Activated CD4-positive, alpha-beta T cell treated with anti-CD3 and anti-CD28 coated beads, Interleukin-2, amount 10 ng/mL, durations not matched to agents 7 days and 5 days (primary cell): ENCODE measurements at regions not wholly inside any gene's neighbourhood (a gene's known extent, or its start where the extent isn't known, plus 50 kb on each side); places are given as distances from the start of the nearest gene placed in this dataset.

Experiments used
- CTCF ChIA-PET: fragments of 350-600 bp; sonication (Branson Sonifier 250); formaldehyde crosslinking; loops from one replicate; lab custom pipeline; 2021; ENCODE audit warnings: antibody characterized with exemption; lab: Charles Lee
- POLR2A ChIA-PET: fragments of 350-600 bp; sonication (Branson Sonifier 250); formaldehyde crosslinking; loops from one replicate; lab custom pipeline; 2021; ENCODE audit warnings: antibody characterized with exemption; lab: Charles Lee
- DNase-seq: peaks from one replicate; pipeline ENCODE4 v3.0.0-alpha.2; 2020
- H3K27ac Mint-ChIP-seq: one replicate; pipeline ENCODE4 v1.8.0; 2021; ENCODE audit warnings: mild to moderate bottlenecking, moderate library complexity, mixed read lengths
- H3K27me3 Mint-ChIP-seq: one replicate; pipeline ENCODE4 v1.8.0; 2021; ENCODE audit warnings: mixed read lengths
- H3K36me3 Mint-ChIP-seq: one replicate; pipeline ENCODE4 v1.8.0; 2021; ENCODE audit warnings: low read depth, mixed read lengths
- H3K4me1 Mint-ChIP-seq: one replicate; pipeline ENCODE4 v1.8.0; 2021; ENCODE audit warnings: mixed read lengths
- H3K4me3 Mint-ChIP-seq: one replicate; pipeline ENCODE4 v1.8.0; 2021; ENCODE audit warnings: mild to moderate bottlenecking, moderate library complexity, mixed read lengths
- H3K9me3 Mint-ChIP-seq: one replicate; pipeline ENCODE4 v1.8.0; 2021; ENCODE audit warnings: mixed read lengths

GRCh38 chr11:91433284-91434010, 791.2 kb upstream of the FAT3 start:
- H3K9me3 Mint-ChIP-seq = peaks cover 6% of the 10 kb centered on the region
- H3K27me3 Mint-ChIP-seq = no peaks in the 10 kb centered on the region
- CTCF ChIA-PET = no interaction called here
- DNase-seq = no peak
- H3K4me1 Mint-ChIP-seq = no peaks in the 10 kb centered on the region
- POLR2A ChIA-PET = no interaction called here
- H3K27ac Mint-ChIP-seq = no peak overlapping the region
- H3K36me3 Mint-ChIP-seq = no peaks in the 10 kb centered on the region
- no peak overlapping the region for H3K4me3 Mint-ChIP-seq

GRCh38 chr11:91421641-91422040, 803.0 kb upstream of the FAT3 start:
- no peak overlapping the region for H3K4me3 Mint-ChIP-seq
- H3K27me3 Mint-ChIP-seq = no peaks in the 10 kb centered on the region
- no peaks in the 10 kb centered on the region for H3K4me1 Mint-ChIP-seq
- ChIA-PET POLR2A (no interaction called here), CTCF (no interaction called here)
- no peaks in the 10 kb centered on the region for H3K9me3 Mint-ChIP-seq
- DNase-seq = no peak
- H3K27ac Mint-ChIP-seq = no peak overlapping the region
- H3K36me3 Mint-ChIP-seq = no peaks in the 10 kb centered on the region

- Mint-ChIP-seq H3K4me3 (no peak overlapping the region), H3K27me3 (no peaks in the 10 kb centered on the region), H3K27ac (no peak overlapping the region), H3K4me1 (no peaks in the 10 kb centered on the region), H3K36me3 (no peaks in the 10 kb centered on the region), H3K9me3 (no peaks in the 10 kb centered on the region)
- CTCF ChIA-PET = no interaction called here
- POLR2A ChIA-PET = no interaction called here
- DNase-seq = no peak
Measured at GRCh38 chr11:91407842-91408241, 816.8 kb upstream of the FAT3 start.

GRCh38 chr11:91406009-91406408, 818.6 kb upstream of the FAT3 start:
- H3K4me1 Mint-ChIP-seq = no peaks in the 10 kb centered on the region
- no peak overlapping the region for H3K27ac Mint-ChIP-seq
- no peak overlapping the region for H3K4me3 Mint-ChIP-seq
- ChIA-PET POLR2A (no interaction called here), CTCF (no interaction called here)
- H3K36me3 Mint-ChIP-seq = no peaks in the 10 kb centered on the region
- no peaks in the 10 kb centered on the region for H3K27me3 Mint-ChIP-seq
- no peaks in the 10 kb centered on the region for H3K9me3 Mint-ChIP-seq
- DNase-seq = no peak

GRCh38 chr11:91404344-91404743, 820.3 kb upstream of the FAT3 start:
- DNase-seq = no peak
- Mint-ChIP-seq H3K27me3 (no peaks in the 10 kb centered on the region), H3K27ac (no peak overlapping the region), H3K9me3 (no peaks in the 10 kb centered on the region), H3K4me1 (no peaks in the 10 kb centered on the region), H3K36me3 (no peaks in the 10 kb centered on the region), H3K4me3 (no peak overlapping the region)
- ChIA-PET CTCF (no interaction called here), POLR2A (no interaction called here)

GRCh38 chr11:91397134-91397468, 827.5 kb upstream of the FAT3 start:
- Mint-ChIP-seq H3K36me3 (no peaks in the 10 kb centered on the region), H3K4me1 (no peaks in the 10 kb centered on the region), H3K9me3 (no peaks in the 10 kb centered on the region), H3K27me3 (no peaks in the 10 kb centered on the region), H3K27ac (no peak overlapping the region), H3K4me3 (no peak overlapping the region)
- CTCF ChIA-PET = no interaction called here
- DNase-seq = no peak
- POLR2A ChIA-PET = no interaction called here

GRCh38 chr11:91396236-91397133, 828.1 kb upstream of the FAT3 start:
- Mint-ChIP-seq H3K4me1 (no peaks in the 10 kb centered on the region), H3K27me3 (no peaks in the 10 kb centered on the region), H3K36me3 (no peaks in the 10 kb centered on the region), H3K4me3 (no peak overlapping the region), H3K27ac (no peak overlapping the region), H3K9me3 (no peaks in the 10 kb centered on the region)
- no peak for DNase-seq
- ChIA-PET CTCF (no interaction called here), POLR2A (no interaction called here)

GRCh38 chr11:91394727-91395414, 829.7 kb upstream of the FAT3 start:
- DNase-seq = no peak
- no peaks in the 10 kb centered on the region for H3K4me1 Mint-ChIP-seq

GRCh38 chr11:91394073-91394726, 830.4 kb upstream of the FAT3 start:
- POLR2A ChIA-PET = no interaction called here
- H3K27ac Mint-ChIP-seq = no peak overlapping the region
- CTCF ChIA-PET = no interaction called here
- no peaks in the 10 kb centered on the region for H3K27me3 Mint-ChIP-seq
- no peaks in the 10 kb centered on the region for H3K9me3 Mint-ChIP-seq
- H3K4me3 Mint-ChIP-seq = no peak overlapping the region
- H3K4me1 Mint-ChIP-seq = no peaks in the 10 kb centered on the region
- DNase-seq = no peak
- no peaks in the 10 kb centered on the region for H3K36me3 Mint-ChIP-seq

More at GRCh38 chr11:91394727-91395414, 829.7 kb upstream of the FAT3 start:
- Mint-ChIP-seq H3K4me3 (no peak overlapping the region), H3K9me3 (no peaks in the 10 kb centered on the region), H3K27ac (no peak overlapping the region), H3K27me3 (no peaks in the 10 kb centered on the region), H3K36me3 (no peaks in the 10 kb centered on the region)
- ChIA-PET CTCF (no interaction called here), POLR2A (no interaction called here)

- Mint-ChIP-seq H3K36me3 (no peaks in the 10 kb centered on the region), H3K27ac (no peak overlapping the region)
Measured at GRCh38 chr11:91382946-91383345, 841.7 kb upstream of the FAT3 start.

GRCh38 chr11:91374794-91375193, 849.8 kb upstream of the FAT3 start:
- no peak for DNase-seq
- ChIA-PET POLR2A (no interaction called here), CTCF (no interaction called here)
- Mint-ChIP-seq H3K36me3 (no peaks in the 10 kb centered on the region), H3K9me3 (no peaks in the 10 kb centered on the region), H3K4me1 (no peaks in the 10 kb centered on the region), H3K27ac (no peak overlapping the region), H3K27me3 (no peaks in the 10 kb centered on the region), H3K4me3 (no peak overlapping the region)

More at GRCh38 chr11:91382946-91383345, 841.7 kb upstream of the FAT3 start:
- DNase-seq = no peak
- Mint-ChIP-seq H3K27me3 (no peaks in the 10 kb centered on the region), H3K4me1 (no peaks in the 10 kb centered on the region), H3K4me3 (no peak overlapping the region), H3K9me3 (peaks cover 9% of the 10 kb centered on the region)
- ChIA-PET CTCF (no interaction called here), POLR2A (no interaction called here)

- no peak for DNase-seq
- POLR2A ChIA-PET = no interaction called here
- no peaks in the 10 kb centered on the region for H3K27me3 Mint-ChIP-seq
- H3K4me1 Mint-ChIP-seq = no peaks in the 10 kb centered on the region
- CTCF ChIA-PET = no interaction called here
- H3K27ac Mint-ChIP-seq = no peak overlapping the region
- no peaks in the 10 kb centered on the region for H3K36me3 Mint-ChIP-seq
- H3K4me3 Mint-ChIP-seq = no peak overlapping the region
- H3K9me3 Mint-ChIP-seq = no peaks in the 10 kb centered on the region
Measured at GRCh38 chr11:91373497-91373896, 851.1 kb upstream of the FAT3 start.

GRCh38 chr11:91366816-91367215, 857.8 kb upstream of the FAT3 start:
- Mint-ChIP-seq H3K4me1 (no peaks in the 10 kb centered on the region), H3K36me3 (no peaks in the 10 kb centered on the region), H3K27ac (no peak overlapping the region), H3K27me3 (no peaks in the 10 kb centered on the region), H3K4me3 (no peak overlapping the region), H3K9me3 (no peaks in the 10 kb centered on the region)
- ChIA-PET POLR2A (no interaction called here), CTCF (no interaction called here)
- DNase-seq = no peak
